ENCODE measurements at regions not wholly inside any gene's neighbourhood (a gene's known extent, or its start where the extent isn't known, plus 50 kb on each side); places are given as distances from the start of the nearest gene placed in this dataset.
"Not testable (repeated sequence)": the region's sequence is repeated elsewhere in the genome, so short reads cannot be mapped to it uniquely, and the experiment has no call there.

- no peak for DNase-seq
Observed at GRCh38 chr1:229162825-229163515, 107.9 kb upstream of the RAB4A start.

DNA sequence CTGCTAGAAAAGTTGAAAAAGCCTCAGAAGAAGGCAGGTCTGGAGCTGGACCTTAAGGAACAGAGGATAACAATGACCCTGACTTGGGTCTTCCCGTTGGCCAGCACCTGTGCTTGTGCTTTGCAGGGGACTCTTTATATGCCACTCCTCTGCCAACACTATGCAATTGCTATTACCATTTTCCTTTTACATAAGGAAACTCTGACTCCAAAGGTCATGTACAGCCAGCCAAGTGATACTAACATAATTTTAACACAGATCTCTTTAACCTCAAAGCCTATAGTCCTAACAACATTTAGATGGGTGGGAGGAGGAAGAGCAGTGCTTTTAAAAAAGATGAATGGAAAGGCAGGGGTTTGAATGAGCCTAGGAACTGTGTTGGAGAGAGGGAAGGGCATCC is 106.6 kb upstream of the RAB4A start:
- no peak for DNase-seq

- no peak for DNase-seq
Observed at GRCh38 chr1:229164836-229165735, 105.8 kb upstream of the RAB4A start.

- DNase-seq, result no peak
Observed at GRCh38 chr1:229167318-229167717, 103.6 kb upstream of the RAB4A start.

- no peak for DNase-seq
Observed at GRCh38 chr1:229169399-229169798, 101.5 kb upstream of the RAB4A start.

GRCh38 chr1:229170274-229170673 is 100.6 kb upstream of the RAB4A start:
- DNase-seq, result no peak

DNA sequence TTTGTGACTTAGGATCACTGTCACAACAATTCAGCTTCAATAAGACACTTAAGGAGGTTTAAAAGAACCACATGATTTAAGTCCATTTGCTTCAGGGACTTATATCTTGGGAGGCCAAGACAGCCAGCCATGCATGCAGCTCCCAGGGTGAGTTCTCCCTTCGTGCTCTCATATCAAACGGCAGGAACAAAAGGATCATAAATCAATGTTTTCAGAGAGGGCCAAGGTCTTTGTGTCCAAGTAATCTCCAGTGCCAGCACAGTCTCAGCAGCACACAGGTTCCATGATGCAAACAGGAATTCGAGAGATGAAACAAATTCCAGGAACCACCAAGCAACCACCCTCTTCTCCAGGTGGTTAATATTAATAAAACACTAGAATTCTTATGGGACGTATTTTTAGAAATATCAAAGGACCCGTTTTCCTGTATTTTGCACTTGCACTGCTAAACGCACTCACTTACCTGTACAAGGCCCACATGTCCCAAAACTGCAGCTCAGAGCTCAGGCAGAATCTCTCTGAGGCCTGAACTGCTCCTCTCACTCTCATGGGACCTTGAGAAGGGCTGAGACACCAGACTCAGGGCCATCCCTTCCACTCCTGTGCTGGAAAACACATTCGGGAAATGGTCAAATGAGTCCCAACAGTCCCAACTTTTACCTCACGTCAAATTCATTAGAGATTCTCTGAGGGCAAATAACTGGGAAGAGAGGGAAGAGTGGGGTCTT is 100.0 kb upstream of the RAB4A start:
- DNase-seq, result no peak

DNA sequence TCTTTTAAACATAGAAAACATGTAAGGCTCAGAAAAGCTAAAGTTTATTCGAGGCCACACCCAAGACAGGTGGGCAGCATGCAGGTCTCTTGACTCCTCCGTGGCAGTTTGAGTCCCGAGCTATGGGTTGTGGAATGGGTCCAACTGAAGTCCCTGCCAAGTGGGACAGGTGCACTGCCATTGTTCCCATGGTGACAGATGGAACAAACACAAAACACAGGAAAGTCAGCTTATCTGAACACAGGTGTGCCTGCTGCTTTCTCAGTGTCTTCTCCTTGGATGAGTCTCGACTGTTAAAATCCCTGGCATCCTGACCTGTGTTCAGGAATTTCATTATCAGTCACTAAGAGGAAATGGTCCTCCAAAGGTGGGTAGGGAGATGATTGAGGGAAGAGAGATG is 99.0 kb upstream of the RAB4A start:
- no peak for DNase-seq

GRCh38 chr1:229173491-229174476 is 97.1 kb upstream of the RAB4A start:
- not testable (repeated sequence) for DNase-seq

- DNase-seq, result not testable (repeated sequence)
Observed at GRCh38 chr1:229175297-229175696, 95.6 kb upstream of the RAB4A start.

DNA sequence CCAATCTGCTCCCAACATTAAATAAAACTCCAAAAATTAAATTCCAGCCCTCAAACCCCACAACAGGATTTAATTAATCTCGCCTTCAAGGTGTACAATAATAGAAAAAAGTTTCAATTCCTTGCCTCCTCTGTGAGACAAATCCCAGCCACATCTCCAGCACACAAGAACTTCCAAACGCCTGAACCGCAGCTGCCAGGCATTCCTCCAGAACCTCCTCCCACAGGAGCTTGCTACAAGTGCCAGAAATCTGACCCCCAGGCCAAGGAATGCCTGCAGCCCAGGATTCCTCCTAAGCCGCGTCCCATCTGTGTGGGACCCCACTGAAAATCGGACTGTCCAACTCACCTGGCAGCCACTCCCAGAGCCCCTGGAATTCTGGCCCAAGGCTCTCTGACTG is 94.5 kb upstream of the RAB4A start:
- not testable (repeated sequence) for DNase-seq

GRCh38 chr1:229180161-229180560 is 90.8 kb upstream of the RAB4A start:
- no peak for DNase-seq

DNA sequence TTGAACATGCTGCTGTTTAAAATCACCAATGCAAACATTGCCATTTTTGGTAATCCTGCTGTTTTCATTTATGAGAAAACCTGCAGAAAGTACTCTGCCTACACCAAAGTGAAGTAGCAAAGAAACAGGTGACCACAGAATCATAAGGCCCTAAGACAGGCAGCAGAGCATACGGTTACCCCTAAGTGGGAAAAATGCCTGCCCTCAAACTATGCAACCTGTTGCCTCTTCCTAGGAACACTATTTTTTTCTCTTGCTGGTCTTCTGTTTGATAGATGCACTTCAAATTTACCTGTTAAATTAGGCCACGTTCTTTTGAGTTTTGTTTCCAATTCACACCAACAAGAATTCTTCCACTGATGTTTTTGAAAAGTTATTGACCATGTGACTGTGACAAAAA is 89.5 kb upstream of the RAB4A start:
- no peak for DNase-seq

- DNase-seq, result no peak
Observed at GRCh38 chr1:229183588-229183987, 87.3 kb upstream of the RAB4A start.

DNA sequence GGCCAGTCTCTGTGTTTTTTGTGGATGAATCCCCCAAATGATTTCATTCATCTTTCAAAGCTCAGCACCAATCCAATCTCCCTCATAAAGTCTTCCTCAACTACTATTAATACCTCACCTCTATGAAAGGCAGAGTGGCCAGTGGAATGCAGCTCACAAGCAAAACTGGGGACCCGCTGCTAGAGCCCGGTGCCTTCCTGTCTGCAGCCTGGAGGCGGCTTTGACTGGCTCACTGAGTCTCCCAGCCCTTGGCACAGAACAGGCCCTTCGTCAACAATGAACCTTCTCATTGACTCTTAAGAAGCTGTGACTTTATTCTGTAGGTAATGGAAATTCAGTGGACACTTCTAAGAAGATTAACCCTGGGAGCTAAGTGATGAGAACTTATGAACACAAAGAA is 86.8 kb upstream of the RAB4A start:
- DNase-seq, result no peak

GRCh38 chr1:229185963-229186362 is 84.9 kb upstream of the RAB4A start:
- no peak for DNase-seq

GRCh38 chr1:229186373-229187056 is 84.4 kb upstream of the RAB4A start:
- DNase-seq, result no peak

GRCh38 chr1:229190057-229190575 is 80.8 kb upstream of the RAB4A start:
- no peak for DNase-seq

DNA sequence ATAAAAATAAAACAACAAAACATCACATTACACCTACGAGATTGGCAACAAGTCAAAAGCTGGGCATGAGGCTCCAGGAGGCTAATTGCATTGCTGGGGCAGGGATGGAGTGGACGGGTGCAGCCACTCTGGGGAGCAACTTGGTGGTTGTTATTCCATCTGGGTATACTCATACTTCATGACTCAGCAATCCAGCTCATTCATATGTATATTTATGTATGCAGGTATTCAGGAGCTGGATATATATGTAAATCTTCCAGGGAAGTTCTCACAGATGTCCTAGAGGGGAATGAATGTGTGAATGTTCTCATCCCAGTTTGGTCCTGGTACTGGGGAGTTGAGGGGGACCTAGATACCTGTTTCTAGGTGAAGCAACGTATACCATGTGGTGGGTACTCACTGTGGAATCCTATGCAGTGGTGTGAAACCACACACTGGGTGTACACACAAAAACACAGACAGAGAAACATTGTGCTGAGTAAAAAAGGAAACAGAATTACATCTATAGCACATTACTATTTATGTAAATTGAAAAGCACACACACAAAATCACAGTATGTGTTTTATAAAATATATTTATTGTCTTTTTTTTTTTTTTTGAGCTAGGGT is 79.7 kb upstream of the RAB4A start:
- no peak for DNase-seq

GRCh38 chr1:229192031-229192430 is 78.9 kb upstream of the RAB4A start:
- no peak for DNase-seq

DNA sequence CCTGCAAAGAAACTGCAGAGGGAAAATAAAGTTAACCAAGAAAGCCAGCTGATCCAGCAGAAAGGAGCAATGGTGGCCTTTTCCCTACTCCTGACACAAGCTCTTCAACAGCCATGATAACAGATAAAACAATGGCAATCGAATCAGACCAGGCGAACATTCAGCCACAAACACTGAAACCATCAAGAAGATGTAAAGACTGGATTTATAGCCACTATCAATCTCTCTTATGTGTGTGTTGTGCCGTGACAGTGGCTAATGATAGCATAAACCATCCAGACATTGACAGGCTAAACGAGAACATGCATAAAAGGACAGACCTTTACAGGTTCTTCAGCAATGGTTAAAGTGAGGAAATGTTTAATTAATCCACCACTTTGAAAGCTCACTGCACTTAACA is 78.1 kb upstream of the RAB4A start:
- DNase-seq, result no peak
